GM10266 (cell line): ENCODE measurements at regions not wholly inside any gene's neighbourhood (a gene's known extent, or its start where the extent isn't known, plus 50 kb on each side); places are given as distances from the start of the nearest gene placed in this dataset.

Experiments
- DNase-seq: peaks from one replicate; pipeline ENCODE4 v3.0.0; 2012; ENCODE audit errors: extremely low spot score
- CTCF ChIP-seq: IDR thresholded peaks from 2 replicates; pipeline ENCODE4 v1.5.1; 2012; ENCODE audit warnings: mild to moderate bottlenecking, low read depth; ENCODE audit not compliant: control insufficient read depth, insufficient read depth; ENCODE audit errors: missing control alignments

- no peak for DNase-seq
- TF ChIP-seq CTCF: no peak
Observed at GRCh38 chr12:88413646-88414045, 166.6 kb downstream of the KITLG start.

DNA sequence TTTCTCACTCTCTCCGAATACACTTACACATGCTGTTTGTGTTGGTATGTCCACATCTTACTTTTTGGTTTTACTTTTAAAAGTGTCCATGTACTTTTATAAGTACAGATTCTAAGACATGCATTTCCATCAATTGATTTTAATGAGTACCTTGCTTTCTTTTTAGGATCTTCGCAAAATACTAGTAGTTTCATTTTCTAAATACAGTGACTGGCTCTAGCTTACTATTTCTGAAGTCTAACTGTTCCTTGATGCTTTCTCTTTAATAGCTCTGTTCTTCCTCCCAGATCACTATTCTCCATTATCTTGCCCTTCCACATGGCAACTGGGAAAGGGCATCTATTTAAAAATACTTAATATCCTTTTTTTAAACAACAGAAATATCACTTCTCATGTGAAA lies 164.1 kb downstream of the KITLG start:
- TF ChIP-seq CTCF: no peak
- no peak for DNase-seq

- no peak for TF ChIP-seq CTCF
- DNase-seq: no peak
Observed at GRCh38 chr12:88416786-88417185, 163.5 kb downstream of the KITLG start.

- TF ChIP-seq CTCF: no peak
Observed at GRCh38 chr12:88417531-88417930, 162.7 kb downstream of the KITLG start.

DNA sequence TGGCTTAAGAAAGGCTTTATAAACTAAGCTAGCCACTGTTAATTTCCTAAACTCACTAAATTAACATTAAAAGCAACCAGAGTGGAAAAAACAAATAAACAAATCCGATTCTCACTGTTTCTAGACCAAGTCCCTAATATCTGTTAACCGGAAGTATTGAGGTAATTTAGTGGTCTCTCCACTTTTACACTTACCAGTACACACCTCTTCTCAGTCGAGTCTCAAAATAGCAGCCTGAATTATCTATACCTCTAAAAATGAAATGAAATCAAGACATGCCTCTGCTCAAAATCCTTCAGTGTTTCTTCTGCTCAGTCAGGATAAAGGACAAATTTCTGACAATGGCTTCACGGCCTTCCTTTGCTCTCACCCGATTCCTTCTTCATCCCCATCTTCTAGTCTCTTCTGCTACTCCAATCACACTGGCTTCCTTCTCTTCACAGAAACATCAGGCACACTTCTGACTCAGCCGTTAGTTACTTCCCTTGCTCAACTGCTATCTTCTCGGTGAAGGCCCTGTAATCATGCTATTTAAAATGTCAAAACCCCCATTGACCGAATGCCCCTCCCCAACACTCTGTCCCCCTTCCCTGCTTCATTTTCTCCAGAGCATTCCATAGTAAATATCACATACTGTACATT lies 161.3 kb downstream of the KITLG start:
- no peak for TF ChIP-seq CTCF
- no peak for DNase-seq

More at GRCh38 chr12:88417531-88417930, 162.7 kb downstream of the KITLG start:
- DNase-seq: no peak

DNA sequence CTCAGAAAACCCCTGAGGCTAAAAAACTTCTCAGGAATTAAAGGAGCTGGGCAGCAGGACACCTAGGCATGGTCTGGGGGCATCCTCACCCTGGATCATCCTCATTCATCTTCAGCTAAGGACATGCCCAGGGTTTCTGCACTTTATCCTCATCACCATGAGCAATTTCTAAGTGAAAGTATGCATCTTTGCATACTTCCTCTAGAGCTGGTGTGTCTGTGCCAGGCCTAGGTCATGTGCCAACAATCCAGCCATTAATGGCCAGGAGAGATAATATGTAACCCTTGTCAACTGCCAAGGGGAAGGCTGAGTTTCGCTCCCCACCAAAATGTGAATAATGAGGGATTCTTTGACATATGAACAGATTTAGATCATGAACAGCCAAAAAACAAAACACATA lies 160.5 kb downstream of the KITLG start:
- no peak for TF ChIP-seq CTCF
- DNase-seq: no peak

DNA sequence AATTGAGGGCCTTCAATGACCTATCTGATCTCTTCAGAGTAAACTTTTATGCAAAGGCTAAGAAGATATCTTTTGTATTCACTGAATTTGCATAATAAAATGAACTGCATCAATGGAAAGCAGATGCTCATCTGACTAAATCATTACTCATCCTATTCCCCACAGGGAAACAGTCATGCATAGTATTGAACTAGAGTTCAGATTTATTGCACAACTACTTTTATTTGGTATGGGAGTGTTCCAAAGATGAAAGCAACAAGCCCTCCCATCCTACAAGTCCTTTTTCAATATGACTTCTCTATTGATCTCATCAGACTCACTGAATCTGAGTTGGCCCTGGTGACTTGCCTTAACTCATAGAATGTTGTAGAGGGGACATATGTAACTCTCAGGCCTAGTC lies 159.8 kb downstream of the KITLG start:
- no peak for TF ChIP-seq CTCF
- DNase-seq: no peak
